Sigmoid colon (tissue), 3 donors: ENCODE measurements at regions not wholly inside any gene's neighbourhood (a gene's known extent, or its start where the extent isn't known, plus 50 kb on each side); places are given as distances from the start of the nearest gene placed in this dataset.
"Not testable (repeated sequence)": the region's sequence is repeated elsewhere in the genome, so short reads cannot be mapped to it uniquely, and the experiment has no call there.

Source experiments
- CTCF ChIP-seq, 4 experiments: fragments of 450-650 bp in 3 of 4; fragments of 200-600 bp in 1 of 4; IDR thresholded peaks; one replicate each; pipeline ENCODE4 v1.5.1; 2016 to 2019; ENCODE audit warnings: antibody characterized with exemption in 4 of 4, mild to moderate bottlenecking in 3 of 4, moderate library complexity in 2 of 4
- POLR2A ChIP-seq, 2 donors: fragments of 450-650 bp; IDR thresholded peaks; one replicate each; pipeline ENCODE4 v1.6.1; 2016; ENCODE audit warnings: antibody characterized with exemption in 2 of 2, mild to moderate bottlenecking in 2 of 2, moderate library complexity in 2 of 2

- not testable (repeated sequence) for TF ChIP-seq POLR2A, CTCF (IDR thresholded peaks at IDR 0.05)
Observed at GRCh38 chr2:94584569-94584968, 286.7 kb upstream of the TEKT4 start.
